Natural killer cell (primary cell): ENCODE measurements at regions not wholly inside any gene's neighbourhood (a gene's known extent, or its start where the extent isn't known, plus 50 kb on each side); places are given as distances from the start of the nearest gene placed in this dataset.

Experiments
- ATAC-seq, 3 donors: fragments of 150-1000 bp in 2 of 3; fragments of 200-7000 bp in 1 of 3; cut with Tn5 transposase; 1 replicate in 1 of 3; 2 replicates in 2 of 3; pipeline ENCODE4 v1.10.0; 2021; ENCODE audit warnings: mild to moderate bottlenecking in 2 of 3, moderate library complexity in 2 of 3
- DNase-seq, 2 donors: peaks; one replicate each; pipeline versions ENCODE4 v3.0.0 to v3.0.0-alpha.2; 2013 to 2021; ENCODE audit warnings: mixed read lengths in 1 of 2
- H3K27ac ChIP-seq: one replicate; pipeline ENCODE4 v1.5.1; 2013; ENCODE audit warnings: mild to moderate bottlenecking, low read length
- H3K27me3 ChIP-seq: one replicate; pipeline ENCODE4 v1.6.1; 2013; ENCODE audit warnings: low read length; ENCODE audit not compliant: control insufficient read depth, insufficient read depth
- H3K36me3 ChIP-seq: one replicate; pipeline ENCODE4 v1.6.1; 2013; ENCODE audit warnings: low read length; ENCODE audit not compliant: control insufficient read depth, insufficient read depth
- H3K4me1 ChIP-seq: one replicate; pipeline ENCODE4 v1.6.1; 2013; ENCODE audit warnings: low read length; ENCODE audit not compliant: control insufficient read depth, insufficient read depth
- H3K4me3 ChIP-seq: one replicate; pipeline ENCODE4 v1.5.1; 2013; ENCODE audit warnings: low read length
- H3K9me3 ChIP-seq: one replicate; pipeline ENCODE4 v1.6.1; 2013; ENCODE audit warnings: low read length; ENCODE audit not compliant: control insufficient read depth, insufficient read depth
- H3K27ac Mint-ChIP-seq, 2 donors: one replicate each; pipeline ENCODE4 v1.8.0; 2022; ENCODE audit warnings: mild to moderate bottlenecking in 2 of 2, mixed read lengths in 2 of 2, moderate library complexity in 1 of 2
- H3K27me3 Mint-ChIP-seq, 2 donors: one replicate each; pipeline ENCODE4 v1.8.0; 2022; ENCODE audit warnings: low read depth in 2 of 2, mixed read lengths in 2 of 2
- H3K36me3 Mint-ChIP-seq: one replicate; pipeline ENCODE4 v1.8.0; 2022; ENCODE audit warnings: mixed read lengths
- H3K4me1 Mint-ChIP-seq, 2 donors: one replicate each; pipeline ENCODE4 v1.8.0; 2022; ENCODE audit warnings: mixed read lengths in 2 of 2
- H3K4me3 Mint-ChIP-seq: one replicate; pipeline ENCODE4 v1.8.0; 2022; ENCODE audit warnings: mild to moderate bottlenecking, moderate library complexity, mixed read lengths
- H3K9me3 Mint-ChIP-seq, 2 donors: one replicate each; pipeline ENCODE4 v1.8.0; 2022; ENCODE audit warnings: mixed read lengths in 2 of 2
- CTCF ChIP-seq: fragments of 200-600 bp; IDR thresholded peaks from one replicate; pipeline ENCODE4 v1.8.0; 2022; ENCODE audit warnings: antibody characterized with exemption
- WGBS: methylation state at CpG from one replicate; pipeline ENCODE4 v1.1.7; 2013; ENCODE audit warnings: missing lambda C conversion rate; ENCODE audit not compliant: insufficient coverage; 5-methylcytosine and 5-hydroxymethylcytosine counted together
- intact Hi-C: fragments of 100-400 bp; cut with micrococcal nuclease; formaldehyde crosslinking; loops from one replicate; pipeline ENCODE4 v1.14.2; 2022

GRCh38 chr2:19070886-19071285, 287.5 kb downstream of the OSR1 start:
- H3K4me3 ChIP-seq, result no peak overlapping the region
- H3K27ac ChIP-seq, result no peak overlapping the region
- no peaks in the 10 kb centered on the region for H3K27me3 Mint-ChIP-seq
- H3K4me1 Mint-ChIP-seq, result no peaks in the 10 kb centered on the region
- no peak for TF ChIP-seq CTCF
- H3K4me1 ChIP-seq, result no peaks in the 10 kb centered on the region
- peaks cover 7 to 8% of the 10 kb centered on the region in 2 donors for H3K9me3 Mint-ChIP-seq
- no peak for ATAC-seq
- no peak overlapping the region for H3K27ac Mint-ChIP-seq
- H3K36me3 Mint-ChIP-seq, result peaks cover 7% of the 10 kb centered on the region
- H3K36me3 ChIP-seq, result no peaks in the 10 kb centered on the region
- H3K9me3 ChIP-seq, result no peaks in the 10 kb centered on the region
- intact Hi-C loops, result no loop called here
- WGBS, result 92% methylated on average over 4 of the region's 4 CpGs
- DNase-seq, result no peak
- no peak overlapping the region for H3K4me3 Mint-ChIP-seq
- no peaks in the 10 kb centered on the region for H3K27me3 ChIP-seq

GRCh38 chr2:19068206-19068605, 290.2 kb downstream of the OSR1 start:
- TF ChIP-seq CTCF, result no peak
- Histone ChIP-seq H3K9me3 (no peaks in the 10 kb centered on the region), H3K27ac (no peak overlapping the region), H3K4me3 (no peak overlapping the region), H3K4me1 (no peaks in the 10 kb centered on the region), H3K36me3 (no peaks in the 10 kb centered on the region), H3K27me3 (no peaks in the 10 kb centered on the region)
- intact Hi-C loops, result no loop called here
- 50% methylated on average over 2 of the region's 2 CpGs for WGBS
- Mint-ChIP-seq H3K27me3 (no peaks in the 10 kb centered on the region), H3K4me1 (no peaks in the 10 kb centered on the region), H3K27ac (no peak overlapping the region), H3K36me3 (no peaks in the 10 kb centered on the region), H3K9me3 (peaks cover 3 to 6% of the 10 kb centered on the region in 2 donors), H3K4me3 (no peak overlapping the region)
- DNase-seq, result no peak
- ATAC-seq, result no peak

- no peak for ATAC-seq
- no CpG with 5 or more reads among the region's 1 CpG for WGBS
- Mint-ChIP-seq H3K27me3 (no peaks in the 10 kb centered on the region), H3K36me3 (no peaks in the 10 kb centered on the region), H3K4me3 (no peak overlapping the region), H3K9me3 (peaks cover 14 to 19% of the 10 kb centered on the region in 2 donors), H3K27ac (no peak overlapping the region), H3K4me1 (no peaks in the 10 kb centered on the region)
- DNase-seq, result no peak
- no peaks in the 10 kb centered on the region for H3K9me3 ChIP-seq
- no peak overlapping the region for H3K4me3 ChIP-seq
- H3K4me1 ChIP-seq, result no peaks in the 10 kb centered on the region
- TF ChIP-seq CTCF, result no peak
- H3K27me3 ChIP-seq, result no peaks in the 10 kb centered on the region
- no peak overlapping the region for H3K27ac ChIP-seq
- no peaks in the 10 kb centered on the region for H3K36me3 ChIP-seq
- intact Hi-C loops, result no loop called here
These were observed 296.1 kb downstream of the OSR1 start for GRCh38 chr2:19062370-19062769.

GRCh38 chr2:19059076-19059475, 299.3 kb downstream of the OSR1 start:
- peaks cover 18 to 24% of the 10 kb centered on the region in 2 donors for H3K9me3 Mint-ChIP-seq
- ATAC-seq (no peak), DNase-seq (no peak)
- Histone ChIP-seq H3K4me3 (no peak overlapping the region), H3K4me1 (no peaks in the 10 kb centered on the region), H3K27ac (no peak overlapping the region), H3K36me3 (no peaks in the 10 kb centered on the region), H3K27me3 (no peaks in the 10 kb centered on the region), H3K9me3 (no peaks in the 10 kb centered on the region)
- no CpG with 5 or more reads among the region's 1 CpG for WGBS
- no peaks in the 10 kb centered on the region for H3K4me1 Mint-ChIP-seq
- H3K27ac Mint-ChIP-seq, result no peak overlapping the region
- H3K4me3 Mint-ChIP-seq, result no peak overlapping the region
- no peak for TF ChIP-seq CTCF
- H3K27me3 Mint-ChIP-seq, result no peaks in the 10 kb centered on the region
- H3K36me3 Mint-ChIP-seq, result peaks cover 14% of the 10 kb centered on the region
- intact Hi-C loops, result no loop called here
